GM12878 (cell line): ENCODE measurements at regions not wholly inside any gene's neighbourhood (a gene's known extent, or its start where the extent isn't known, plus 50 kb on each side); places are given as distances from the start of the nearest gene placed in this dataset.

ENCODE experiments used
- BHLHE40 ChIP-seq, 2 experiments: fragments of 450-650 bp in 1 of 2; IDR thresholded peaks; 2 replicates each; pipeline ENCODE4 v1.6.1; 2011 to 2017; ENCODE audit warnings: low read depth in 2 of 2, borderline replicate concordance in 1 of 2, improper control_type of control experiment in 1 of 2, low read length in 1 of 2, mild to moderate bottlenecking in 1 of 2
- CTCF ChIP-seq, 3 experiments: IDR thresholded peaks in 2 of 3; conservative IDR thresholded peaks in 1 of 3; 2 replicates each; pipeline ENCODE4 v1.5.1; 2011; ENCODE audit warnings: low read depth in 3 of 3, low read length in 3 of 3, mild to moderate bottlenecking in 3 of 3, control low read depth in 2 of 3, moderate library complexity in 2 of 3, inconsistent platforms in 1 of 3, mixed read lengths in 1 of 3; ENCODE audit not compliant: control insufficient read depth in 2 of 3, insufficient read depth in 1 of 3; ENCODE audit errors: extremely low read depth in 1 of 3
- FOXK2 ChIP-seq: fragments of 450-650 bp; IDR thresholded peaks from 2 replicates; pipeline ENCODE4 v1.6.1; 2017; ENCODE audit warnings: mild to moderate bottlenecking, moderate library complexity
- POLR2AphosphoS5 ChIP-seq: IDR thresholded peaks from 2 replicates; pipeline ENCODE4 v1.6.1; 2011; ENCODE audit warnings: mild to moderate bottlenecking, low read length, inconsistent platforms
- SMC3 ChIP-seq: IDR thresholded peaks from 2 replicates; pipeline ENCODE4 v1.6.1; 2011; ENCODE audit warnings: low read length, improper control_type of control experiment, borderline replicate concordance
- SP1 ChIP-seq: IDR thresholded peaks from one replicate; pipeline ENCODE4 v1.6.1; 2011; ENCODE audit warnings: low read depth, low read length
- TF ChIP-seq, protein P1 (sequence below): IDR thresholded peaks from 2 replicates; pipeline ENCODE4 v1.6.1; 2012; ENCODE audit warnings: low read length, inconsistent platforms

DNA sequence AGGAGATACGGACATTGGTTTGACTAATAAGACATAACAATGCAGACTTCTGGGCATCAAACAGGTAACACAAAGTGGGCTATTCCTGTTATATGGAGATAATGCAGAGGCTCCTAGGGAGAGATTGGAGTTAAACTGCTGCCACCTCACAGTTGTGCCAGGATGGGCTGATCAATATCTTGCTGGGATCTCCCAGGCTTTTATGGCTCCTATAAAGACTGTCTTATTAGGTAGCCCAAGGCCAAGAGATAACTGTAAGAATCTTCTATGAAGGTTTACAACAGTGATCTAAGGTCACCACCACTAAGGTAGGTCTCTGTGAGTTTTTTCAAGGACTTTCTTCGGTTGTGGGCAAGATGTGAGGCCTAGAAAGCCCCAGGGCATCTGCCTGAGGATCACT is 345.8 kb downstream of the KLF5 start:
- TF ChIP-seq FOXK2 (no peak), SMC3 (no peak), BHLHE40 (IDR thresholded peaks at IDR 0.05; ENCODE audit: borderline replicate concordance in 1 of 2, low read depth in 2 of 2, low read length in 1 of 2) (no peak), CTCF (IDR thresholded peaks at IDR 0.05 in 2 of 3, conservative IDR thresholded peaks at IDR 0.05 in 1 of 3; ENCODE audit: control insufficient read depth in 2 of 3, extremely low read depth in 1 of 3, insufficient read depth in 1 of 3, low read depth in 3 of 3, low read length in 3 of 3) (no peak), POLR2AphosphoS5 (no peak), SP1 (no peak)
- TF ChIP-seq, protein P1, sequence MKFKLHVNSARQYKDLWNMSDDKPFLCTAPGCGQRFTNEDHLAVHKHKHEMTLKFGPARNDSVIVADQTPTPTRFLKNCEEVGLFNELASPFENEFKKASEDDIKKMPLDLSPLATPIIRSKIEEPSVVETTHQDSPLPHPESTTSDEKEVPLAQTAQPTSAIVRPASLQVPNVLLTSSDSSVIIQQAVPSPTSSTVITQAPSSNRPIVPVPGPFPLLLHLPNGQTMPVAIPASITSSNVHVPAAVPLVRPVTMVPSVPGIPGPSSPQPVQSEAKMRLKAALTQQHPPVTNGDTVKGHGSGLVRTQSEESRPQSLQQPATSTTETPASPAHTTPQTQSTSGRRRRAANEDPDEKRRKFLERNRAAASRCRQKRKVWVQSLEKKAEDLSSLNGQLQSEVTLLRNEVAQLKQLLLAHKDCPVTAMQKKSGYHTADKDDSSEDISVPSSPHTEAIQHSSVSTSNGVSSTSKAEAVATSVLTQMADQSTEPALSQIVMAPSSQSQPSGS: no peak
